ENCODE measurements at regions not wholly inside any gene's neighbourhood (a gene's known extent, or its start where the extent isn't known, plus 50 kb on each side); places are given as distances from the start of the nearest gene placed in this dataset.

- Histone ChIP-seq H3K9me3 (replicated peaks in 1 of 11) (peaks cover 17 to 26% (median 22%) of the 10 kb centered on the region in 11 experiments), H3K27ac (no peak overlapping the region), H3K4me1 (no peaks in the 10 kb centered on the region), H3K4me3 (no peak overlapping the region), H3K36me3 (no peaks in the 10 kb centered on the region; a peak in 2 of 22 replicates), H3K4me2 (no peak overlapping the region), H3K27me3 (no peaks in the 10 kb centered on the region), H4K20me1 (no peaks in the 10 kb centered on the region), H3K9ac (no peak overlapping the region)
- no peak for TF ChIP-seq Cebpa-rat (IDR thresholded peaks at IDR 0.05)
These were observed 366.5 kb downstream of the TMEM38B start for GRCh38 chr9:106060885-106061284.

GRCh38 chr9:106062250-106062649 is 367.9 kb downstream of the TMEM38B start:
- Histone ChIP-seq H3K9ac (no peak overlapping the region), H3K27me3 (no peaks in the 10 kb centered on the region), H3K36me3 (no peaks in the 10 kb centered on the region; a peak in 2 of 22 replicates), H3K9me3 (replicated peaks in 1 of 11) (peaks cover 17 to 26% (median 22%) of the 10 kb centered on the region in 11 experiments), H4K20me1 (no peaks in the 10 kb centered on the region), H3K4me2 (no peak overlapping the region), H3K27ac (no peak overlapping the region), H3K4me1 (no peaks in the 10 kb centered on the region), H3K4me3 (no peak overlapping the region)
- no peak for TF ChIP-seq Cebpa-rat (IDR thresholded peaks at IDR 0.05)

GRCh38 chr9:106065136-106065535 is 370.8 kb downstream of the TMEM38B start:
- no peak overlapping the region for H3K4me3 ChIP-seq
- no peak overlapping the region for H3K27ac ChIP-seq
- H3K9me3 ChIP-seq (replicated peaks in 1 of 11): peaks cover 0 to 5% (median 3%) of the 10 kb centered on the region in 11 experiments; a peak in 10 of 22 replicates
- no peaks in the 10 kb centered on the region for H3K36me3 ChIP-seq
- H3K4me2 ChIP-seq: no peak overlapping the region
- H3K27me3 ChIP-seq: no peaks in the 10 kb centered on the region
- H4K20me1 ChIP-seq: no peaks in the 10 kb centered on the region
- H3K9ac ChIP-seq: no peak overlapping the region
- no peaks in the 10 kb centered on the region for H3K4me1 ChIP-seq
- no peak for TF ChIP-seq Cebpa-rat (IDR thresholded peaks at IDR 0.05)

GRCh38 chr9:106065579-106066214 is 371.4 kb downstream of the TMEM38B start:
- Histone ChIP-seq H4K20me1 (no peaks in the 10 kb centered on the region), H3K4me1 (no peaks in the 10 kb centered on the region), H3K9me3 (replicated peaks in 1 of 11) (no peaks in the 10 kb centered on the region), H3K4me2 (no peak overlapping the region), H3K27me3 (no peaks in the 10 kb centered on the region), H3K36me3 (no peaks in the 10 kb centered on the region), H3K4me3 (no peak overlapping the region), H3K27ac (no peak overlapping the region), H3K9ac (no peak overlapping the region)
- no peak for TF ChIP-seq Cebpa-rat (IDR thresholded peaks at IDR 0.05)

DNA sequence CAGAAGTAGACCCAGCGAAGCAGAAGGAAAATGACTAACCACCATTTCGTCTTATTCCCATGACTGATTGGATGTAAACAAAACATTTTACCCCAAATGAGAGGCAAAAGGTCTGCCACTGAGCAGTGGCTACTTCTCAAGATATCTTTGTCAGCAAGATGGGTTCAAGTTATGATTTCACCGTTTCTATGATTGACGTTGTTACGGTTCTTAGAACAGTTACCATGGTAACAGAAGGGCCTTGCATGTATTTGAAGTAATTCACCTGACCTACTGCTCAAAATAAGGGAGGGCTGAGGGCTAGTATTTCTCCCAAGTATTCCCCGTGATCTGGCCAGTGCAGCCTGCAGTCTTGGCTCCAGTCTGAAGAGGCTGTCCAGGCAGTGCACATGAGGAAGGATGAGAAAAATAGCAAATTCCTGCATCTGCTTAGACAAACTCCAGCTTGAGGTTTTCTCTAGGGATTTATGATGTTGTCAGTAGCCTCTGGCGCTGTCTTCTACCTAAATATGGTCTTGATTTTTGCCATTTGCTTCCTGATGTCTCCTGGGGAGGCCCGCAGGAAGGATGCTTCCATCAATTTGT is 372.7 kb downstream of the TMEM38B start:
- no peak overlapping the region for H3K4me2 ChIP-seq
- no peak overlapping the region for H3K9ac ChIP-seq
- no peak overlapping the region for H3K27ac ChIP-seq
- no peaks in the 10 kb centered on the region for H4K20me1 ChIP-seq
- H3K27me3 ChIP-seq: no peaks in the 10 kb centered on the region
- TF ChIP-seq Cebpa-rat (IDR thresholded peaks at IDR 0.05): no peak
- H3K9me3 ChIP-seq (replicated peaks in 1 of 11): no peaks in the 10 kb centered on the region
- no peaks in the 10 kb centered on the region for H3K36me3 ChIP-seq
- no peaks in the 10 kb centered on the region for H3K4me1 ChIP-seq
- no peak overlapping the region for H3K4me3 ChIP-seq

DNA sequence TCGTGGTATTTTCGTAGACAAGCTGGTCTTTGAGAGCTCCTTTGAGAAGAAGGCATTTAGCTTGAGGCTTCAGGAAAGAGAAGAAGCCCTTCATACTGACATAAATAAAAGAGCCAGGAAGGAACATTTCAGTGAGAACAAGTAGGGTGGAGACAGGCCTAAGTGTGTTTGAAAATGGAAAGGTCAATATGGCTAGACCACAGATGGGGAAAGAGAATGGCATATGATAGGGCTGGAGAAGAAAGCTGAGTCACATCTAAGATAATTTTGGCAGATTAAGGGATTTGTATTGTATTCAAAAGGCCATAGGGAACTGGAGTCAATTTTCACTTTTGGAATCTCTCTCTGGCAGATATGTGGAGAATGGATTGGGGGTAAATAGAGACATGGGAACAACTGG is 374.9 kb downstream of the TMEM38B start:
- no peaks in the 10 kb centered on the region for H3K27me3 ChIP-seq
- TF ChIP-seq Cebpa-rat (IDR thresholded peaks at IDR 0.05): no peak
- no peak overlapping the region for H3K4me3 ChIP-seq
- H3K9ac ChIP-seq: no peak overlapping the region
- H3K4me2 ChIP-seq: no peak overlapping the region
- H3K9me3 ChIP-seq (replicated peaks in 1 of 11): no peaks in the 10 kb centered on the region
- no peak overlapping the region for H3K27ac ChIP-seq
- H3K36me3 ChIP-seq: no peaks in the 10 kb centered on the region
- no peaks in the 10 kb centered on the region for H3K4me1 ChIP-seq
- H4K20me1 ChIP-seq: no peaks in the 10 kb centered on the region

DNA sequence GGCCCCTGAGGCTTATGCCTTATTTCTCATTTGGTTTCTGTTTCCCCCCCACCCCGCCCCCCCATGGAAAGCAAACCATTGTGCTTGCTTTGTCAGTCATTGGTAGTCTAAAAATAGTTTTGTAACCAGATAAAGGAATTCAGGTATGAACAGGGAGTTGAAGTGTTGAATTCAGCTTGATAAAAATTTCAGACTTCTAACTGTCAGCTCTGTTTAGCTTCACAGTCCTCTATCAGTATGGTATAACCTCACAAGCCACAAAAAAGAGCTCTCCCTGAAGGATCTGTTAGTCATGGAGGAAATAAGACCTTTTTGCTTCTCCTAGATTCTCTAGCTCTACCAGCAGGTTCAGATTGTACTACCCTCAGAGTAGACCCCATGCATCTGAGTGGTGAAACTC is 378.1 kb downstream of the TMEM38B start:
- no peak overlapping the region for H3K4me3 ChIP-seq
- H3K9ac ChIP-seq: no peak overlapping the region
- H3K4me2 ChIP-seq: no peak overlapping the region
- H3K9me3 ChIP-seq (replicated peaks in 1 of 11): no peaks in the 10 kb centered on the region
- H3K4me1 ChIP-seq: no peaks in the 10 kb centered on the region
- H3K27me3 ChIP-seq: no peaks in the 10 kb centered on the region
- no peak for TF ChIP-seq Cebpa-rat (IDR thresholded peaks at IDR 0.05)
- no peaks in the 10 kb centered on the region for H3K36me3 ChIP-seq
- H4K20me1 ChIP-seq: no peaks in the 10 kb centered on the region
- no peak overlapping the region for H3K27ac ChIP-seq

DNA sequence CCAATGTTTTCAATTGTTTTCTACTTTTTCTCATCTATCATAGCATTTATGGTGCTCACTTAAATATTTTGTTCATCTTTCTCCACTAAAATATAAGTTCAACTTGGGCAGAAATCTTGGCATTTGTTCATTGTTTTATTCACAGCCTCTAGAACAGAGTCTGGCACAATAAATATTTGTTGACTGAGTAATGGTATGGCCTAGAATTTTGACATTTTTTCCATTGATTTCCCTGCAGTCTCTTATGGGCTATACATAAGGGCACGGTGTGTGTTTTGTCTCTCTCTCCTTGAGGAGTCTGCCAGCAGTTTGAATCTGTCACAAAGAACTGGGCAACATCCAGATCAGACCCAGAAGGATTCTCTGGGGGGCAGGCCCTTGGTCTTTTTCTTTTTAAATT is 379.7 kb downstream of the TMEM38B start:
- no peaks in the 10 kb centered on the region for H3K27me3 ChIP-seq
- H3K4me2 ChIP-seq: no peak overlapping the region
- no peaks in the 10 kb centered on the region for H3K9me3 ChIP-seq (replicated peaks in 1 of 11)
- H3K27ac ChIP-seq: no peak overlapping the region
- TF ChIP-seq Cebpa-rat (IDR thresholded peaks at IDR 0.05): no peak
- no peaks in the 10 kb centered on the region for H4K20me1 ChIP-seq
- no peak overlapping the region for H3K9ac ChIP-seq
- H3K4me1 ChIP-seq: no peaks in the 10 kb centered on the region
- no peak overlapping the region for H3K4me3 ChIP-seq
- no peaks in the 10 kb centered on the region for H3K36me3 ChIP-seq

GRCh38 chr9:106075236-106075959 is 381.1 kb downstream of the TMEM38B start:
- Histone ChIP-seq H3K27me3 (no peaks in the 10 kb centered on the region), H4K20me1 (no peaks in the 10 kb centered on the region), H3K4me3 (no peak overlapping the region), H3K9ac (no peak overlapping the region), H3K9me3 (replicated peaks in 1 of 11) (no peaks in the 10 kb centered on the region), H3K4me2 (no peak overlapping the region), H3K36me3 (no peaks in the 10 kb centered on the region), H3K4me1 (no peaks in the 10 kb centered on the region), H3K27ac (no peak overlapping the region)
- no peak for TF ChIP-seq Cebpa-rat (IDR thresholded peaks at IDR 0.05)

DNA sequence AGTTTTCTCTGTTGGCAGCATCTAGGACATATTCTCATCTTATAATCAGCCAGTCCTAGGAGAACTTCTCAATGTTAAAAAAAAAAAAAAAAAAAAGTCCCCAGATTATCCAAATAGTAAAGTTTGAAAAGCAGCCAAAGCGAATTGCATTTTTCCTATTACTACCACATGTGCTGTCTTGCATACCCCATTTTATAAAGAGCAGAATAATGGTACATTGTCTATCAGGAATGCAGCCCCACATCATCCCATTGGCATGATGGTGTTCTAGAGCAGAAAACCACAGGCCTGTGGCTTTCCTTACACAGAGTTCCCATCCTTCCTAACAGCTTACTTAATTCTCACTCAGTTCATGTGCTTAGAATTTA is 381.6 kb downstream of the TMEM38B start:
- Histone ChIP-seq H3K27me3 (no peaks in the 10 kb centered on the region), H3K9ac (no peak overlapping the region), H3K4me1 (peaks cover 0 to 3% (median 1%) of the 10 kb centered on the region in 10 experiments; a peak in 5 of 20 replicates), H3K9me3 (replicated peaks in 1 of 11) (no peaks in the 10 kb centered on the region), H3K4me3 (no peak overlapping the region), H3K36me3 (no peaks in the 10 kb centered on the region), H4K20me1 (no peaks in the 10 kb centered on the region), H3K27ac (no peak overlapping the region), H3K4me2 (no peak overlapping the region)
- no peak for TF ChIP-seq Cebpa-rat (IDR thresholded peaks at IDR 0.05)

Measured in BLaER1 treated with 17β-estradiol and CSF1 and Interleukin-3, amounts not matched to agents 10 nM and 100 nM (cell line).